CD4-positive, alpha-beta T cell treated with Interleukin-6 for 4 hours (primary cell): ENCODE measurements at regions not wholly inside any gene's neighbourhood (a gene's known extent, or its start where the extent isn't known, plus 50 kb on each side); places are given as distances from the start of the nearest gene placed in this dataset.

ENCODE experiments used
- DNase-seq: peaks from one replicate; pipeline ENCODE4 v3.0.0-alpha.2; 2020; ENCODE audit warnings: mixed read lengths

GRCh38 chr4:52290466-52290865 is 239.4 kb downstream of the SPATA18 start:
- no peak for DNase-seq

GRCh38 chr4:52292245-52292644 is 241.1 kb downstream of the SPATA18 start:
- no peak for DNase-seq

- DNase-seq, result no peak
Observed at GRCh38 chr4:52296341-52296740, 245.2 kb downstream of the SPATA18 start.

- no peak for DNase-seq
Observed at GRCh38 chr4:52298444-52298843, 247.3 kb downstream of the SPATA18 start.

- DNase-seq, result no peak
Observed at GRCh38 chr4:52299120-52299519, 248.0 kb downstream of the SPATA18 start.

DNA sequence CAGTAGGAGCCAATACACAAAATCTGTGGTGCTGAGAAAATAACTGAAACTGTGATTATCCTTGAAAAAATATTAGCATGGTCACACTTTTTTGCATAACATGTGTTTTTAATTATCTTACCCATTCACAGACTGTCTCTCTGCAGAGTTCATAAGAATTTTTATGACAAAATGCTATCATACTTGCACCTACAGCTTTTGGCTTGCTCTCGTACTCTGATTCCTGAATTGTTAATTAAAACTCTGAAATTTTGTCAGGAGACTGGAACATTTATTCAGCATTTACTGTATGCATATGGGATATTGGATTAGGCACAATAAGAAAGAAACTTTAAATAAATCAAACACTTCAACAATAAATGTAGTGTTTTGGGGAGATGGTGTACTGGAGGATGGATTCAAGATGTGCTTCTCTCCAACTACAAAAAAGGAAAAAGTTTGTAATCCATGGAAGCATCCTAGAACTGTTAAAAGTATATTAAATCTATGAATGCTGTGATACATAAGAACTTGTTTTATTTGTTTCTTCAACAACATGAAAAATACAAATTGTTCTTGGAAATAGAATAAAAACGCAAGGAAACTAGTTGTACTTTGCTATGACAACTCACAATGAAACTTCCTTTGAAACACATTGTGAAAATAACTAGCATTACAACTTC is 260.5 kb downstream of the SPATA18 start:
- no peak for DNase-seq

DNA sequence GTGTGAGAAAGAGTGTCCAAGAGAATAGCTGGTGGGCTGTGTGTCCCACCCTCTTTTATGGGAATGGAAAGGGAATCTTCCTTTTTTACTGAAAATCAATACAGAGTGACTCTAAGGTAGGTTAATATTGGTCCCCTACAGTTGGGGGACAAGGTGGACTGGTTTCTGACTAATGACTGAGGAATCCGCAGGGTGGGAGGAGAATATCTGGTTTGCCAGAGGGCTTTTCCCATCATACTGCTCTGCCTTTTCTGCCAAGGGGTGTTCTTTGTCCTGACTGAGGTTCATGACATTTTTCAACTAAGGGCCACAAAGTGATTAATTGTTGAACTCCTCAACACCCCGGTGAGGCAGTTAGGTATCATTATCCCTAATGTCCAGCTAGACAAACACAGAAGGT is 261.6 kb downstream of the SPATA18 start:
- no peak for DNase-seq

- DNase-seq, result no peak
Observed at GRCh38 chr4:52317361-52317879, 266.3 kb downstream of the SPATA18 start.

DNA sequence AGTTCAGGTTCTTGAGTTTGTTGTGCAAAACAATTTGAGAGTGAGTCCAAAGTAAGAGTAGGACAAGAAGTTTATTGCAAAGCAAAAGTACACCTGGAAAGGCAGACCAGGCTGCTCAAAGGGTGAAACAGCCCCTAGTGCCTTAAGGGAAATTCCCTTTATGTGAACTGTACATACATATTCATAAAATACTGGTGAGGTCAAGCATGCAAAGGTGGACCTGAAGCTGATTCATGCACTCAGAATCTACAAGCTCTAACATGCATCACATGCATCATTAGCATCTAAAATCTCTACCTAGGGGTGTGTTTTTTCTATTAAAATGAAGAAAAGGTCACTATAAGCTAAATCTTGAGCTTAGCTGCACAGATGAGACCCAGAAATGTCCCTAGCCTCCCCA is 266.9 kb downstream of the SPATA18 start:
- no peak for DNase-seq

- no peak for DNase-seq
Observed at GRCh38 chr4:52329894-52330293, 278.8 kb downstream of the SPATA18 start.

DNA sequence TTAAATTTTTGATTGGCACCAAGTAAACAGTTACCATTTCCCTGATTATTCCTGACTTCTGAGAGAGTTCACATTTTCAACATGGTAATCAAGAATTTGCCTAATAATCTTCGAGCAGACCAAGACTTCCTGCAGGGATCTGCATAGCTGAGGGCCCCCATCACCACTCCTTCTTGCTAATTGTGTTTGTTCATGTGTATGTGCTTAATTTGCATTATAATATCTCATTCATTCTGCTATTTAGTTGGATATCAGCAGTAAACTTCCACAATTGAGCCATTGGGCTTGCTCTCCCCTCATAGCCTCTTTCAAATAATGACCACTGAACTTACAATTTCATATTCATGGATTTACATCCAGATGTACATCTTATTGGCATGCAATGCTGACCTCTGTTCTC is 292.5 kb downstream of the SPATA18 start:
- DNase-seq, result no peak

- DNase-seq, result no peak
Observed at GRCh38 chr4:52350926-52351325, 299.8 kb downstream of the SPATA18 start.

- no peak for DNase-seq
Observed at GRCh38 chr4:52358366-52358765, 300.7 kb downstream of the USP46 start.

DNA sequence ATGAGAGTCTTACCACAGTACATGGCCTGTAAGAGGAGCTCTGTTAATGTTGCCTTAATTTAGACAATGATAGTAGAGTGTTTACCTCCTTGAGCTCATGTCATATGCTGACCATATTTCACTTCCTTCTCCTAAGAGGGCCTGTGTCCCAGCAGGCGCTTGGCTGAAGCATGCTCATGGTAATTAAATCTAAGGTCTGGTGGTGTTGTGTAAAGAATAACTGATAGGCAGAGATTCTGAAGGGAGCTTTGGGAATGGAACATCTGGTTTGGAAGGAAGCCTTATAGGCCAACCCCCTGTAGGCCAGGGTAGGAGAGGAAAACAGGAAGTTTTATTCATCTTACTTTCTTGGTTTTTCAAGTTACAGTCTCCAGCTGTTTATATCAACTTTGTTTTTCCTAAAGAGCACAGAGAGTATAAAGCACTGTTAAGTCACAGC is 300.2 kb downstream of the USP46 start:
- no peak for DNase-seq

GRCh38 chr4:52366191-52366590 is 292.9 kb downstream of the USP46 start:
- no peak for DNase-seq

DNA sequence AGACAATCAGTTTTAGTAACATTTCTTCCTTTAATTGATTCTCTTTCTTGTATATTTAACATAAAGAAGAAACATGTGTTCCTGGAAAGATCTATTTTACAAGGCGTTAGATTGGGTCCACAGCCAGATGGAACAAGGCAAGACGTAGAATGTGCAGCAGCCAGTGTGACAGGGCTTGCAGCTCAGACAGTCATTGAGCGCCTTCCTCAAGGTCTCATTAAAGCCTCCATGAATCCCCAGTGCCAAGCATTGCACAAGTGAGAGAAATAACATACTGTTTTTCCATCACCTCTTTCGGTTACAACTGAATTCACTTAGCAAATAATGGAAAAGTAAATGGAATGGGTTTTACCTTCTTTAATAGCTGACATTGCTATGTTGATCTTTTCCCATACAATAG is 292.5 kb downstream of the USP46 start:
- DNase-seq, result no peak

- no peak for DNase-seq
Observed at GRCh38 chr4:52367282-52367830, 291.7 kb downstream of the USP46 start.

GRCh38 chr4:52368895-52369294 is 290.2 kb downstream of the USP46 start:
- no peak for DNase-seq

- DNase-seq, result no peak
Observed at GRCh38 chr4:52369649-52370048, 289.5 kb downstream of the USP46 start.

DNA sequence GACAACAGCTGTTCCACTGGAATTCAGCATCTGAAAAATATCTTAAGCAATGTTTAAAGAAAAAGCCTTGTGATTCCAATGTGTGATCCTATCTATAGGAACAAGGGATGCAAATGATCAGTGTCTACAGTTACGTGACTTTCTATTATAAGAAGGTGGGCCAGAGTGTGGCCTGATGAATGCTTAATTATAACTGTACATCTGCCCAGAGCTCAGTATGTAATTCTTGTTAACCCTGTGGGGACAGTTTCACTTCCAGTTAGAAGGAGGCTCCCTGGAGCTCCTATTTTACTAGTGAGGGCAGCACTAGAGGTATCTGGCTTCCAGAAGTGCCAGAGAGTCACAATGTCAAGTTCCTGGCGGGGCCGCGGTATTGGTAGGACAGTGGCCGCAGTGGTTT is 288.5 kb downstream of the USP46 start:
- DNase-seq, result no peak

DNA sequence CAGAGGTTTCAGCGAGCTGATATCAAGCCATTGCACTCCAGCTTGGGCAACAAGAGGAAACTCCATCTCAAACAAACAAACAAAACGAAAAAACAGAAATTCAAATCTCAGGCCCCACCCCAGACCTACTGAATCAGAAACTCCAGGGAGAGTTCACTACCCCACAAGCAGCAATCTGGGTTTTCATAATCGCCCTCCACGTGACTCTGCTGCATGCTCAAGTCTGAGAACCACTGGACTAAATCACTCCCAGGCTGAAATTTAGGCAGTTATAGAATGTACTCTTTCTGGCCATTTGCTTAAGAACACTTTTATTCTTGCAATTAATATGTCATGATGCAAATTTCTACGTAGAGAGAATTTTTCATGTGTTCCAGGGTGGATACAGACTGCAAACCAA is 287.3 kb downstream of the USP46 start:
- no peak for DNase-seq

GRCh38 chr4:52372269-52372668 is 286.8 kb downstream of the USP46 start:
- DNase-seq, result no peak

DNA sequence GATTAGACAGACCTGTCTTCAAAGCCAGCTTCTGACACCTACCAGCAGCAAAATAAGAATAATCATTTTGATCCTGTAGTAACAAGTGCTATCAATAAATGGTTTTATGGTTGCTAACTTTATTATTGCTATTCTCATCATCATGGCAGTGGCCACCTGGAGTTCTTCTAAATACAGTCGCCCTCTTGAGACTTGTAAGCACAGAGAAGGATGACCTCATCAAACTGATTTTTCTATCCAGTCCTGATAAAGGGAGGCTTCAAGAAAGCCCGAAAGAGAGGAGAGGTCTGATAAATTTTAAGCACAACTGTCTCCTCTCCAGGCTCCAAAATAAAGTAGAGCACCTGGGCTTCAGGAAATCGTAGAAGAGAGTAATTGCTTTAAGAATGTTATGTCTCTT is 286.4 kb downstream of the USP46 start:
- DNase-seq, result no peak

DNA sequence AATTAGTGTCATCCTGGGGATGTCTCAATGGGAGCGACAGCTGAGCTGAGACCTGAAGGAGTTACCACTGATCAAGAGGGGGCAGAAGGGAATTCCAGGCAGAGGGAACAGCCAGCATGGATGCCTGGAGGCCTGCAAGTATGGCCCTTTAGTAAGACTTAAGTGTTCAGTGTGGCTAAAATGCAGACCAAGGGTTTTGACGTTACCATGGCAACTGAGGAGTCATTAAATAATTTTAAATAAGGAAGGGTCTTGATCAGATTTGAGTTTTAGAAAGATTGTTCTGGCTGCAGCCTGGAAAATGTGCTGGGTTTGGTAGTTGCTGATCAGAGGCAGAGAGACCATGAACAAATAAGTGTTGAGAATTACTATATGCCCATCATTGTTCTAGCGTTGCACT is 285.5 kb downstream of the USP46 start:
- no peak for DNase-seq

- DNase-seq, result no peak
Observed at GRCh38 chr4:52374877-52375276, 284.2 kb downstream of the USP46 start.
